Natural killer cell (primary cell): ENCODE measurements at regions not wholly inside any gene's neighbourhood (a gene's known extent, or its start where the extent isn't known, plus 50 kb on each side); places are given as distances from the start of the nearest gene placed in this dataset.

Source experiments
- ATAC-seq, 3 donors: fragments of 150-1000 bp in 2 of 3; fragments of 200-7000 bp in 1 of 3; cut with Tn5 transposase; 1 replicate in 1 of 3; 2 replicates in 2 of 3; pipeline ENCODE4 v1.10.0; 2021; ENCODE audit warnings: mild to moderate bottlenecking in 2 of 3, moderate library complexity in 2 of 3
- DNase-seq, 2 donors: peaks; one replicate each; pipeline versions ENCODE4 v3.0.0 to v3.0.0-alpha.2; 2013 to 2021; ENCODE audit warnings: mixed read lengths in 1 of 2
- H3K27ac ChIP-seq: one replicate; pipeline ENCODE4 v1.5.1; 2013; ENCODE audit warnings: mild to moderate bottlenecking, low read length
- H3K27me3 ChIP-seq: one replicate; pipeline ENCODE4 v1.6.1; 2013; ENCODE audit warnings: low read length; ENCODE audit not compliant: control insufficient read depth, insufficient read depth
- H3K36me3 ChIP-seq: one replicate; pipeline ENCODE4 v1.6.1; 2013; ENCODE audit warnings: low read length; ENCODE audit not compliant: control insufficient read depth, insufficient read depth
- H3K4me1 ChIP-seq: one replicate; pipeline ENCODE4 v1.6.1; 2013; ENCODE audit warnings: low read length; ENCODE audit not compliant: control insufficient read depth, insufficient read depth
- H3K4me3 ChIP-seq: one replicate; pipeline ENCODE4 v1.5.1; 2013; ENCODE audit warnings: low read length
- H3K9me3 ChIP-seq: one replicate; pipeline ENCODE4 v1.6.1; 2013; ENCODE audit warnings: low read length; ENCODE audit not compliant: control insufficient read depth, insufficient read depth
- H3K27ac Mint-ChIP-seq, 2 donors: one replicate each; pipeline ENCODE4 v1.8.0; 2022; ENCODE audit warnings: mild to moderate bottlenecking in 2 of 2, mixed read lengths in 2 of 2, moderate library complexity in 1 of 2
- H3K27me3 Mint-ChIP-seq, 2 donors: one replicate each; pipeline ENCODE4 v1.8.0; 2022; ENCODE audit warnings: low read depth in 2 of 2, mixed read lengths in 2 of 2
- H3K36me3 Mint-ChIP-seq: one replicate; pipeline ENCODE4 v1.8.0; 2022; ENCODE audit warnings: mixed read lengths
- H3K4me1 Mint-ChIP-seq, 2 donors: one replicate each; pipeline ENCODE4 v1.8.0; 2022; ENCODE audit warnings: mixed read lengths in 2 of 2
- H3K4me3 Mint-ChIP-seq: one replicate; pipeline ENCODE4 v1.8.0; 2022; ENCODE audit warnings: mild to moderate bottlenecking, moderate library complexity, mixed read lengths
- H3K9me3 Mint-ChIP-seq, 2 donors: one replicate each; pipeline ENCODE4 v1.8.0; 2022; ENCODE audit warnings: mixed read lengths in 2 of 2
- CTCF ChIP-seq: fragments of 200-600 bp; IDR thresholded peaks from one replicate; pipeline ENCODE4 v1.8.0; 2022; ENCODE audit warnings: antibody characterized with exemption
- WGBS: methylation state at CpG from one replicate; pipeline ENCODE4 v1.1.7; 2013; ENCODE audit warnings: missing lambda C conversion rate; ENCODE audit not compliant: insufficient coverage; 5-methylcytosine and 5-hydroxymethylcytosine counted together
- intact Hi-C: fragments of 100-400 bp; cut with micrococcal nuclease; formaldehyde crosslinking; loops from one replicate; pipeline ENCODE4 v1.14.2; 2022

DNA sequence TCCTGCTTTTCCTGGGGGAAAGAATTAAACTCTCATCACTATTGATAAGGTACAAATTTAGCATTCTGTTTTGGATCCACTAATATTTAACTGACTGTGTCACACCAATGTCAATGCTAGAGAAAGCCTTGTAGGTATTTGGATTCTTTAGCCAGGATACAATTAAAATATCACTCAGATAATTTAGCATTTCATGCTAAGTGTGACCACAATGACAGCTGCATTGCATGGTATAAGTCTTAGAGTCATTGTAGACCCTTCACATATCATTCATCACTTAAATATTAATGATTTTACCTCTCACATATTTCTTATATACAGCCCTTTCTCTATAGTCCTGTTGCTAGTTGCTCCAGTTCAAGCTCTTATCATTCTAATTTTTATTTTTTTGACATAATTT, 85.3 kb upstream of the ATP2B1 start:
- no peaks in the 10 kb centered on the region for H3K36me3 ChIP-seq
- Mint-ChIP-seq H3K27ac (no peak overlapping the region), H3K36me3 (no peaks in the 10 kb centered on the region), H3K9me3 (no peaks in the 10 kb centered on the region), H3K4me3 (no peak overlapping the region), H3K4me1 (peaks cover 5 to 10% of the 10 kb centered on the region in 2 donors), H3K27me3 (no peaks in the 10 kb centered on the region)
- TF ChIP-seq CTCF: no peak
- no peaks in the 10 kb centered on the region for H3K4me1 ChIP-seq
- DNase-seq (no peak), ATAC-seq (no peak)
- H3K4me3 ChIP-seq: no peak overlapping the region
- no peaks in the 10 kb centered on the region for H3K27me3 ChIP-seq
- intact Hi-C loops: no loop called here
- H3K27ac ChIP-seq: no peak overlapping the region
- H3K9me3 ChIP-seq: no peaks in the 10 kb centered on the region

DNA sequence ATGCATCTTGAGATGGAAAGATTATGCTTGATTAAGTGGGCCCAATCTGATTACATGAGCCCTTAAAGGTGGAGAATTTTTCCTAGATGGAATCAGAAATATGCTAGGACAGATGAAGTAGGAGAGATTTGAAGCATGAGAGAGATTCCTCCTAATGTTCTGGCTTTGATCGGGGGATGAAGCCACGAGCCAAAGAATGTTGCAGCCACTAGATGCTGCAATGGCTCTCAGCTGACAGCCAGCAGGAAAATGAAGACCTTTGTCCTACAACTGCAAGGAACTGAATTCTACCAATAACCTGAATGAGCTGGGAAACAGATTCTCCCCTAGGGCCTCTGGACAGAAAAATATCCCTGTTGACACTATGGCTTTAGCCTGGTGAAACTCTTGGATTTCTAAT, 82.6 kb upstream of the ATP2B1 start:
- Histone ChIP-seq H3K4me1 (no peaks in the 10 kb centered on the region), H3K36me3 (no peaks in the 10 kb centered on the region), H3K9me3 (peaks cover 5% of the 10 kb centered on the region), H3K27me3 (no peaks in the 10 kb centered on the region), H3K4me3 (no peak overlapping the region), H3K27ac (no peak overlapping the region)
- no peak for TF ChIP-seq CTCF
- peaks cover 5 to 10% of the 10 kb centered on the region in 2 donors for H3K4me1 Mint-ChIP-seq
- DNase-seq (no peak), ATAC-seq (no peak)
- WGBS: 94% methylated on average over 2 of the region's 2 CpGs
- no peak overlapping the region for H3K4me3 Mint-ChIP-seq
- no peaks in the 10 kb centered on the region for H3K9me3 Mint-ChIP-seq
- no peak overlapping the region for H3K27ac Mint-ChIP-seq
- H3K27me3 Mint-ChIP-seq: no peaks in the 10 kb centered on the region
- H3K36me3 Mint-ChIP-seq: peaks cover under 1% of the 10 kb centered on the region
- intact Hi-C loops: no loop called here

GRCh38 chr12:89789862-89790261, 81.2 kb upstream of the ATP2B1 start:
- Histone ChIP-seq H3K9me3 (peaks cover 10% of the 10 kb centered on the region), H3K4me1 (no peaks in the 10 kb centered on the region), H3K4me3 (no peak overlapping the region), H3K27ac (no peak overlapping the region), H3K27me3 (no peaks in the 10 kb centered on the region), H3K36me3 (no peaks in the 10 kb centered on the region)
- ATAC-seq: peak in 1 of 3 donors; percentile 54
- Mint-ChIP-seq H3K27me3 (no peaks in the 10 kb centered on the region), H3K9me3 (no peaks in the 10 kb centered on the region), H3K36me3 (peaks cover 9% of the 10 kb centered on the region), H3K27ac (no peak overlapping the region), H3K4me1 (peaks cover 5 to 10% of the 10 kb centered on the region in 2 donors), H3K4me3 (no peak overlapping the region)
- intact Hi-C loops: no loop called here
- WGBS: 20% methylated on average over 1 of the region's 1 CpG
- DNase-seq: no peak
- TF ChIP-seq CTCF: no peak

DNA sequence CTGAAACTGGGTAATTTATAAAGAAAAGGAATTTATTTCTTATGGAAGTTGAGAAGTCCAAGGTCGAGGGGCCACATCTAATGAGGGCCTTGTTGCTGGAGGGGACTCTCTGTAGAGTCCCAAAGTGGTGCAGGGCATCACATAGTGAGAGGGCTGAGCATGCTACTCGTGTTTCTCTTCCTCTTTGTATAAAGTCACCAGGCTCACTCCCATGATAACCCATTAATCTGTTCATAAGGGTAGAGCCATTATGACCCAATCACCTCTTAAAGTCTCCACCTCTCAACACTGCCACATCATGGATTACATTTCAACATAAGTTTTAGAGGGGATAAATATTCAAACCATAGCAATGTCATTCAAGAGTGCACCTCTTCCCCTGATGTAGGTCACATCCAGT, 79.1 kb upstream of the ATP2B1 start:
- Histone ChIP-seq H3K4me1 (no peaks in the 10 kb centered on the region), H3K27ac (no peak overlapping the region), H3K27me3 (no peaks in the 10 kb centered on the region), H3K4me3 (no peak overlapping the region), H3K9me3 (peaks cover 10% of the 10 kb centered on the region), H3K36me3 (no peaks in the 10 kb centered on the region)
- TF ChIP-seq CTCF: no peak
- Mint-ChIP-seq H3K9me3 (no peaks in the 10 kb centered on the region), H3K36me3 (peaks cover 9% of the 10 kb centered on the region), H3K4me1 (peaks cover 5 to 10% of the 10 kb centered on the region in 2 donors), H3K27ac (no peak overlapping the region), H3K4me3 (no peak overlapping the region), H3K27me3 (no peaks in the 10 kb centered on the region)
- DNase-seq (no peak), ATAC-seq (no peak)
- WGBS: 85% methylated on average over 2 of the region's 2 CpGs
- intact Hi-C loops: no loop called here
